HL-60 (cell line): ENCODE measurements at regions not wholly inside any gene's neighbourhood (a gene's known extent, or its start where the extent isn't known, plus 50 kb on each side); places are given as distances from the start of the nearest gene placed in this dataset.

Experiments
- CTCF ChIP-seq: IDR thresholded peaks from one replicate; pipeline ENCODE4 v1.5.1; 2011; ENCODE audit warnings: low read length, control low read depth, inconsistent platforms; ENCODE audit not compliant: insufficient read depth
- GABPA ChIP-seq: IDR thresholded peaks from 2 replicates; pipeline ENCODE4 v1.6.1; 2012; ENCODE audit warnings: low read depth
- POLR2AphosphoS5 ChIP-seq: IDR thresholded peaks from 2 replicates; pipeline ENCODE4 v1.6.1; 2012; ENCODE audit warnings: low read depth
- SPI1 ChIP-seq: IDR thresholded peaks from 2 replicates; pipeline ENCODE4 v1.6.1; 2012; ENCODE audit warnings: low read depth, mild to moderate bottlenecking, borderline replicate concordance
- TF ChIP-seq, protein P1 (sequence below): IDR thresholded peaks from 2 replicates; pipeline ENCODE4 v1.6.1; 2012; ENCODE audit warnings: low read depth; ENCODE audit not compliant: insufficient replicate concordance

DNA sequence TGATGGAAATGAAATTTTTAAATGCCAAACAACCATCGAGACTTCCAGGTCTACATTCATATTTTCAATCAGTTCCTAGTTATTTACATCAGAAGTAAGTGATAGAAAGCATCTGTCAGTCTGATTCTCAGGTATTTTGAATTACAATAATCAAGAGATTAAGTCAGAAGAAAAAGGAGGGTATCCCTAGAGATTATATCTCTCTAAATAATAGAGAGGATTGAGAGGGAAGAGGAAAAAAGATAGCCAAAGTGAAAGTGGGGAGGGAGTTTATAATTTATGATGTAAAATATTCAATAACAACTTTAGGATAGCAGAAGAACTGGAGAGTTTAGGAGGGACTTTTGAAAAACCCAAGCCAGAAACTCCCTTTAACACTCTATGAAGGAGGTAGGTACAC, 400.2 kb downstream of the EFNA5 start:
- TF ChIP-seq CTCF, result no peak
- no peak for TF ChIP-seq POLR2AphosphoS5
- TF ChIP-seq, protein P1, sequence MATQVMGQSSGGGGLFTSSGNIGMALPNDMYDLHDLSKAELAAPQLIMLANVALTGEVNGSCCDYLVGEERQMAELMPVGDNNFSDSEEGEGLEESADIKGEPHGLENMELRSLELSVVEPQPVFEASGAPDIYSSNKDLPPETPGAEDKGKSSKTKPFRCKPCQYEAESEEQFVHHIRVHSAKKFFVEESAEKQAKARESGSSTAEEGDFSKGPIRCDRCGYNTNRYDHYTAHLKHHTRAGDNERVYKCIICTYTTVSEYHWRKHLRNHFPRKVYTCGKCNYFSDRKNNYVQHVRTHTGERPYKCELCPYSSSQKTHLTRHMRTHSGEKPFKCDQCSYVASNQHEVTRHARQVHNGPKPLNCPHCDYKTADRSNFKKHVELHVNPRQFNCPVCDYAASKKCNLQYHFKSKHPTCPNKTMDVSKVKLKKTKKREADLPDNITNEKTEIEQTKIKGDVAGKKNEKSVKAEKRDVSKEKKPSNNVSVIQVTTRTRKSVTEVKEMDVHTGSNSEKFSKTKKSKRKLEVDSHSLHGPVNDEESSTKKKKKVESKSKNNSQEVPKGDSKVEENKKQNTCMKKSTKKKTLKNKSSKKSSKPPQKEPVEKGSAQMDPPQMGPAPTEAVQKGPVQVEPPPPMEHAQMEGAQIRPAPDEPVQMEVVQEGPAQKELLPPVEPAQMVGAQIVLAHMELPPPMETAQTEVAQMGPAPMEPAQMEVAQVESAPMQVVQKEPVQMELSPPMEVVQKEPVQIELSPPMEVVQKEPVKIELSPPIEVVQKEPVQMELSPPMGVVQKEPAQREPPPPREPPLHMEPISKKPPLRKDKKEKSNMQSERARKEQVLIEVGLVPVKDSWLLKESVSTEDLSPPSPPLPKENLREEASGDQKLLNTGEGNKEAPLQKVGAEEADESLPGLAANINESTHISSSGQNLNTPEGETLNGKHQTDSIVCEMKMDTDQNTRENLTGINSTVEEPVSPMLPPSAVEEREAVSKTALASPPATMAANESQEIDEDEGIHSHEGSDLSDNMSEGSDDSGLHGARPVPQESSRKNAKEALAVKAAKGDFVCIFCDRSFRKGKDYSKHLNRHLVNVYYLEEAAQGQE, result no peak
- no peak for TF ChIP-seq GABPA
- no peak for TF ChIP-seq SPI1
